C4-2B (cell line): ENCODE measurements at regions not wholly inside any gene's neighbourhood (a gene's known extent, or its start where the extent isn't known, plus 50 kb on each side); places are given as distances from the start of the nearest gene placed in this dataset.
"Not testable (repeated sequence)": the region's sequence is repeated elsewhere in the genome, so short reads cannot be mapped to it uniquely, and the experiment has no call there.

Experiments
- H3K27ac ChIP-seq: fragments of 450-650 bp; 2 replicates; pipeline ENCODE4 v1.5.1; 2017
- CTCF ChIP-seq: fragments of 450-650 bp; conservative IDR thresholded peaks from 2 replicates; pipeline ENCODE4 v1.5.1; 2017; ENCODE audit warnings: mild to moderate bottlenecking
- ZFX ChIP-seq: fragments of 450-650 bp; IDR thresholded peaks from 2 replicates; pipeline ENCODE4 v1.6.1; 2017

GRCh38 chr13:71303144-71303543 lies 563.9 kb downstream of the DACH1 start:
- TF ChIP-seq ZFX (no peak), CTCF (no peak; the same call in 1 of the 2 replicates)
- H3K27ac ChIP-seq: no peak overlapping the region

- no peak for TF ChIP-seq ZFX
- H3K27ac ChIP-seq: no peak overlapping the region
Measured at GRCh38 chr13:71300602-71301001, 566.4 kb downstream of the DACH1 start.

GRCh38 chr13:71291842-71292146 lies 575.2 kb downstream of the DACH1 start:
- TF ChIP-seq ZFX (no peak), CTCF (no peak)
- no peak overlapping the region for H3K27ac ChIP-seq

- TF ChIP-seq ZFX: no peak
- no peak for TF ChIP-seq CTCF
- H3K27ac ChIP-seq: no peak overlapping the region
Measured at GRCh38 chr13:71290963-71291841, 575.8 kb downstream of the DACH1 start.

- H3K27ac ChIP-seq: not testable (repeated sequence)
Measured at GRCh38 chr13:71289980-71290379, 577.0 kb downstream of the DACH1 start.

GRCh38 chr13:71285700-71286099 lies 581.3 kb downstream of the DACH1 start:
- TF ChIP-seq CTCF (no peak), ZFX (no peak)
- no peak overlapping the region for H3K27ac ChIP-seq

GRCh38 chr13:71278512-71278911 lies 588.5 kb downstream of the DACH1 start:
- TF ChIP-seq CTCF: no peak

GRCh38 chr13:71274923-71275608 lies 591.9 kb downstream of the DACH1 start:
- no peak overlapping the region for H3K27ac ChIP-seq
- TF ChIP-seq ZFX (no peak), CTCF (no peak)

More at GRCh38 chr13:71278512-71278911, 588.5 kb downstream of the DACH1 start:
- H3K27ac ChIP-seq: no peak overlapping the region
